ENCODE measurements at regions not wholly inside any gene's neighbourhood (a gene's known extent, or its start where the extent isn't known, plus 50 kb on each side); places are given as distances from the start of the nearest gene placed in this dataset.

DNA sequence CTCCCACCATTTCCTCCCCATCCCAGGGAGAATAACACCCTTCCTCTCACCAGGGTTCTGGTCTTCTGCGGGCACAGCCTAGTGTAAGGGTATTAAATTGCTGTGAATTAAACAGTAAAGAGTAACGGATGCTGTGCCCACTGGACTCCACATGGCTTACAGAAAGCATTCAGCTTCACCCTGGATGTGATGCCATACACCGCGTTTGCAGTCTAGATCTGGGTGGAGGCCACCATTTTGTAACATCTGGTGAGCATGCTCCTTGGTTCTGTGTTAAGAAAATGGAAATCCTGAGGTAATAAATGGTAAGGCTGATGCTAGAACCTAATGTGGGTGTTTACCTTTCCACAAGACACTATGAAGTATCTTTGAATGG lies 331.8 kb upstream of the B3GAT1 start:
- no peak for DNase-seq (ENCODE audit: low read depth)
- TF ChIP-seq, protein P1, sequence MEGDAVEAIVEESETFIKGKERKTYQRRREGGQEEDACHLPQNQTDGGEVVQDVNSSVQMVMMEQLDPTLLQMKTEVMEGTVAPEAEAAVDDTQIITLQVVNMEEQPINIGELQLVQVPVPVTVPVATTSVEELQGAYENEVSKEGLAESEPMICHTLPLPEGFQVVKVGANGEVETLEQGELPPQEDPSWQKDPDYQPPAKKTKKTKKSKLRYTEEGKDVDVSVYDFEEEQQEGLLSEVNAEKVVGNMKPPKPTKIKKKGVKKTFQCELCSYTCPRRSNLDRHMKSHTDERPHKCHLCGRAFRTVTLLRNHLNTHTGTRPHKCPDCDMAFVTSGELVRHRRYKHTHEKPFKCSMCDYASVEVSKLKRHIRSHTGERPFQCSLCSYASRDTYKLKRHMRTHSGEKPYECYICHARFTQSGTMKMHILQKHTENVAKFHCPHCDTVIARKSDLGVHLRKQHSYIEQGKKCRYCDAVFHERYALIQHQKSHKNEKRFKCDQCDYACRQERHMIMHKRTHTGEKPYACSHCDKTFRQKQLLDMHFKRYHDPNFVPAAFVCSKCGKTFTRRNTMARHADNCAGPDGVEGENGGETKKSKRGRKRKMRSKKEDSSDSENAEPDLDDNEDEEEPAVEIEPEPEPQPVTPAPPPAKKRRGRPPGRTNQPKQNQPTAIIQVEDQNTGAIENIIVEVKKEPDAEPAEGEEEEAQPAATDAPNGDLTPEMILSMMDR (IDR thresholded peaks at IDR 0.05; ENCODE audit: low read length, missing control alignments) = no peak
- no peak overlapping the region for H3K4me3 ChIP-seq (replicated peaks; ENCODE audit: low read depth, low read length)

DNA sequence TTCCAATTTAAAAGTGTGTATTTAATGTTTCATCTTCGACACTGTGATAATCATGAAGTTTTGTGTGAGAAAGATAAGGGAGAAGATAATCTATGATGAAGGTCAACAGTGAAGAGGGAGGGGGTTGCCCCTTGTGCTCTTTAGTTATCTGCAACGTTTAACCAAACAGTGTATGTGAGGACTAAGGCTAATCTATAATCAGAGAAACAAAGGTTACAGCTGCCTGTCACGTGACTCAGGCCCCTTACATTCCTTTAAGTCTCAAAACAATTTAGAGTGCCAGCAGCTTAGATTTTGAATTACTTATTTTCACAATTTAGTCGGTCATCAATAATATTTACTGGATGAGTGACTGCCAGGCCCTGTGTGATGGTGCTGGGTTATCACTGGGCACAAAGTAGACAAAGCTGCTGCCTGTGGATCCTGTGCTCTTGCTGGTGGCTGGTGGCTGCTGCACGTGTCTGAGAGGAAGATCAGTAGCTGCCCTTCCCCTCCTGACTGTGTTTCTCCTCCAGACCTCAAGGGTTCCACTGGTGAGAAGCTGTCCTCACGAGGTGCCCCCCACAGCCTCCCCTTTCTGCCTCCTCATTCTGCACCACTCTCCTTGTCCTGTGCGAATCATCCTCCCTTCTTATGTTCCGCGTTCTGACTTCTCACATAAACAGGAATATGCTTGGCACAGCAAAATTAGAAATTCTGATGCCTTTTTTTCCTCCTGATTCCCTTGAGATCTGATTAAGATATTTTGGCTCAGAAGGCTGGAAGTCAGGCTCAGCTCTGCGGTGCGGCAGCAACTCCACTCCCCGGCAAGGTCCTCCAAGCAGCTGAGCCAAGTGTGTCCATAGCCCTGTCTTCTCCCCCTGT lies 331.1 kb upstream of the B3GAT1 start:
- no peak for DNase-seq (ENCODE audit: low read depth)
- no peak overlapping the region for H3K4me3 ChIP-seq (replicated peaks; ENCODE audit: low read depth, low read length)
- TF ChIP-seq, protein P1 (IDR thresholded peaks at IDR 0.05; ENCODE audit: low read length, missing control alignments) = no peak

DNA sequence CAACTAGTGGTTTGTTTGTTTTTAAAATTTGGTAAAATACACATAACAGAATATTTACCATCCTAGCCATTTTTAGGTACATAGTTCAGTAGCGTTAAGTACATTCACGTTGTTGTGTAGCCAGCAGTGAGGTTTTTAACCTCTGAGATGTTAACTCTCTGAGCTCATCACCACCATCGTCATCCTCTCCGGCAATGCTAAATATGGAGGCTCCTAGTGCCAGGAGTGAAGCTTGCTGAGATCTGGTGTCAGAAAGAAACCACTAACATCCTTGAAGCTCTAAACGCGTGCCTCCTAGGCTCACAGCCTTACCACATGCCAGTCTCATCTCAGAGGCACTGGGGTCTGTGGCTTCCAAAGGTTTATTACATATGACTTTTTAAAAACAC lies 330.2 kb upstream of the B3GAT1 start:
- TF ChIP-seq, protein P1 (IDR thresholded peaks at IDR 0.05; ENCODE audit: low read length, missing control alignments) = no peak
- peak; percentile 37 for DNase-seq (ENCODE audit: low read depth)
- H3K4me3 ChIP-seq (replicated peaks; ENCODE audit: low read depth, low read length) = no peak overlapping the region

DNA sequence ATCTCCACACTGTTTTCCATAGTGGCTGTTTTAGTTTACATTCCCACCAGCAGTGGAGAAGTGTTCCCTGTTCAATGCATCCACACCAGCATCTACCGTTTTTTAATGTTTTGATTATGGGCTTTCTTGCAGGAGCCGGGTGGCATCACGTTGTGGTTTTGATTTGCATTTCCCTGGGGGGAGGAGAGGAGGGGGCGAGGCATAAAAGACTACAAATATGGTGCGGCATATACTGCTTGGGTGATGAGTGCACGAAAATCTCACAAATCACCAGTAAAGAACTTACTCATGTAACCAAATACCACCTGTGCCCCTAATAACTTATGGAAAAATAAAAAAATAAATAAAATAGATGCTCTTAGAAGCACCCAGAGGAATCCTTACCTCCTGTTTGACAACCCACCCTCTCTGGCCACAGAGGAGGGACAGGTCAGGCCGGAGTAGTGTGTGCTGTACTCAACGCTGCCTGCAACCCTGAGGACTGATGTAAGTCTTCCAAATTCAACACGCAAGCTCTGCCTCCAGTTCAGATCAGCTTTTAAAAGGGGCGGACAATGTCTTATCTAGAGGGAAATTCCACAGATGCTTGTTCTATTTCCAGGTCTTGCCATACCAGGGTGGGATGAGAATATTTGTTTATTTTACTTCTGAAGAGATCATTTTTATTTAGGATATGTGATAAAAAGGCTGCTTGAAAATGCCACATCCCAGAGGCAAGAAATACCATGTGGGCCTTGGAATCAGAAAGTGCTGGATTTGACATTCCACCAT lies 329.6 kb upstream of the B3GAT1 start:
- DNase-seq (ENCODE audit: low read depth) = peak; percentile 60
- no peak overlapping the region for H3K4me3 ChIP-seq (replicated peaks; ENCODE audit: low read depth, low read length)
- TF ChIP-seq, protein P1 (IDR thresholded peaks at IDR 0.05; ENCODE audit: low read length, missing control alignments) = no peak

DNA sequence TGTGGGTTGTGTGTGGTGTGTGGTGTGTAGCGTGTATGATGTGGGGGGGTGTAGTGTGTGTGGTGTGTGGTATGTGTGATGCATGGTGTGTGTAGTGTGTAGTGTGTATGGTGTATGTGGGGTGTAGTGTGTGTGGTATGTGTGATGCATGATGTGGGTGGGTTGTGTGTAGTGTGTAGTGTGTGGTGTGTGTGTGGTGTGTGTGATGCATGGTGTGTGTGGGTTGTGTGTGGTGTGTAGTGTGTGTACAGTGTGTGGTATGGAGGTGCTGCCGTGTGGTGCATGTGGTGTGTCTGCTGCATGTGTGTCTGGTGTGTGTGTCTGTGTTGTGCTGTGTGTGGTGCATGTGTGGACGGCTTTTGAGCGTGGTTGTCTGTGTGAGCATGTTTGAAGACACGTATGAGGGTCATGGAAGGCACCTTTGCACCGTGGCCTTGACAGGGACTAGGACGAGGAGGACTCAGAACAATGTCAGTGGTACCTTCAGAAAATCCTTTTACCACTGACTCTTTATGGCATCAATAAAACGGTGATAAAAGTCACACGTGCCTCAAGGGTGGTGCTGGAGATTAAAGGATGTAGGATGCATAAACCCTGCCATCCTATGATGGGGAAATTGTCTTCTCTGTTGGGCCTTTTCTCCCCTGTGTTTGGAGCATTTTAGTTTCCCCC lies 328.7 kb upstream of the B3GAT1 start:
- DNase-seq (ENCODE audit: low read depth) = no peak
- H3K4me3 ChIP-seq (replicated peaks; ENCODE audit: low read depth, low read length) = no peak overlapping the region
- TF ChIP-seq, protein P1 (IDR thresholded peaks at IDR 0.05; ENCODE audit: low read length, missing control alignments) = no peak

DNA sequence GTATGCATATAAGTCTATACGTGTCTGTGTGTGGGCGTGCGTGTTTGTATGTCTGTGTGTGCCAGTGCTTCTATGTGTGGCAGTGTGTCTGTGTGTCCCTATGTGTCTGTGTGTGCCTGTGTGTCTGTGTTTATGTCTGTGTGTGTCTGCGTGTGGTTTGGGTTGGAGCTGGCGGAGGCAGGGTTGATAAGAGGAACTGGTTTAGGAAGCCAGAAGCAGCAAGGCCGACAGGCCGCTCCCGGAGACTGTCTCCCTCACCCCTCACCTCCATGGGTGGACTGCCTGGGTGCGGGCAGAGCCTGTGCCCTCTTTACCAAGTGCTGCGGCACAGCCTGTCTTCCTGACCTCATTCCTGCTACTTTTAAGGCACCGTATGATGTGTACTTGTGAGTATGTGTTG lies 327.1 kb upstream of the B3GAT1 start:
- DNase-seq (ENCODE audit: low read depth) = no peak
- TF ChIP-seq, protein P1 (IDR thresholded peaks at IDR 0.05; ENCODE audit: low read length, missing control alignments) = no peak
- H3K4me3 ChIP-seq (replicated peaks; ENCODE audit: low read depth, low read length) = no peak overlapping the region

Data from fibroblast of pulmonary artery (primary cell).